HL-60 (cell line): ENCODE measurements at regions not wholly inside any gene's neighbourhood (a gene's known extent, or its start where the extent isn't known, plus 50 kb on each side); places are given as distances from the start of the nearest gene placed in this dataset.

ENCODE experiments used
- DNase-seq, 2 experiments: peaks; one replicate each; pipeline ENCODE4 v3.0.0-alpha.2; 2010 to 2020; ENCODE audit warnings: low read depth in 1 of 2, low spot score in 1 of 2
- H3K27ac ChIP-seq: fragments of 250-450 bp; sonication (Bioruptor Pico); replicated peaks from 2 replicates; pipeline ENCODE4 v1.5.1; 2020; ENCODE audit warnings: mild to moderate bottlenecking, moderate library complexity
- H3K27me3 ChIP-seq: fragments of 250-450 bp; sonication (Bioruptor Pico); 2 replicates; pipeline ENCODE4 v1.5.1; 2021; ENCODE audit warnings: mild to moderate bottlenecking, moderate library complexity; ENCODE audit not compliant: insufficient read depth, poor library complexity, severe bottlenecking
- H3K4me3 ChIP-seq: replicated peaks from 2 replicates; pipeline ENCODE4 v1.5.1; 2011; ENCODE audit warnings: mild to moderate bottlenecking, control low read depth, low read length; ENCODE audit not compliant: insufficient read depth
- GABPA ChIP-seq: IDR thresholded peaks from 2 replicates; pipeline ENCODE4 v1.6.1; 2012; ENCODE audit warnings: low read depth
- POLR2AphosphoS5 ChIP-seq: IDR thresholded peaks from 2 replicates; pipeline ENCODE4 v1.6.1; 2012; ENCODE audit warnings: low read depth
- SPI1 ChIP-seq: IDR thresholded peaks from 2 replicates; pipeline ENCODE4 v1.6.1; 2012; ENCODE audit warnings: low read depth, mild to moderate bottlenecking, borderline replicate concordance
- TF ChIP-seq, protein P1 (sequence below): IDR thresholded peaks from one replicate; pipeline ENCODE4 v1.5.1; 2011; ENCODE audit warnings: low read length, control low read depth, inconsistent platforms; ENCODE audit not compliant: insufficient read depth
- TF ChIP-seq, protein P2 (sequence below): IDR thresholded peaks from 2 replicates; pipeline ENCODE4 v1.6.1; 2012; ENCODE audit warnings: low read depth; ENCODE audit not compliant: insufficient replicate concordance

DNA sequence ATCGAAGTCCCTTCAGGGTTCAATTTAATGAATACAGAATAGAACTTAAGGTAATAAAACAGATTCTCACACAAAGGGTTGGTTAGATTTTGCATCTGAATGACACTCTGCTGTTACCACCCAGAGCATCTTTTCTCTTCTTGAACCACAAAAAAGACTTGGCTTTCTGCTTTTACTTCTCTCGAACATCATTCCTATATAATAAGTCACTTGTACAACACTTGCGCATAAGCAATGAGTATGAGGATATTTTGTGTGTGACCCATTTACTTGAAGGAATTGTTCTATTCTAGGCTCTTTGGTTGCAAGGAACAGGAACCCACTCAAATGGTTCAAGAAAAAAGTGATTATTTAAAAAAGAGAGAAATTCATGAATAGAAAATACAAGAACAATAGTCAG lies 126.2 kb downstream of the NUP35 start:
- no peak for DNase-seq
- H3K27me3 ChIP-seq, result no peaks in the 10 kb centered on the region
- H3K27ac ChIP-seq, result no peak overlapping the region
- H3K4me3 ChIP-seq, result no peak overlapping the region
- TF ChIP-seq SPI1 (no peak), GABPA (no peak), POLR2AphosphoS5 (no peak)
- TF ChIP-seq, protein P1, sequence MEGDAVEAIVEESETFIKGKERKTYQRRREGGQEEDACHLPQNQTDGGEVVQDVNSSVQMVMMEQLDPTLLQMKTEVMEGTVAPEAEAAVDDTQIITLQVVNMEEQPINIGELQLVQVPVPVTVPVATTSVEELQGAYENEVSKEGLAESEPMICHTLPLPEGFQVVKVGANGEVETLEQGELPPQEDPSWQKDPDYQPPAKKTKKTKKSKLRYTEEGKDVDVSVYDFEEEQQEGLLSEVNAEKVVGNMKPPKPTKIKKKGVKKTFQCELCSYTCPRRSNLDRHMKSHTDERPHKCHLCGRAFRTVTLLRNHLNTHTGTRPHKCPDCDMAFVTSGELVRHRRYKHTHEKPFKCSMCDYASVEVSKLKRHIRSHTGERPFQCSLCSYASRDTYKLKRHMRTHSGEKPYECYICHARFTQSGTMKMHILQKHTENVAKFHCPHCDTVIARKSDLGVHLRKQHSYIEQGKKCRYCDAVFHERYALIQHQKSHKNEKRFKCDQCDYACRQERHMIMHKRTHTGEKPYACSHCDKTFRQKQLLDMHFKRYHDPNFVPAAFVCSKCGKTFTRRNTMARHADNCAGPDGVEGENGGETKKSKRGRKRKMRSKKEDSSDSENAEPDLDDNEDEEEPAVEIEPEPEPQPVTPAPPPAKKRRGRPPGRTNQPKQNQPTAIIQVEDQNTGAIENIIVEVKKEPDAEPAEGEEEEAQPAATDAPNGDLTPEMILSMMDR, result no peak
- TF ChIP-seq, protein P2, sequence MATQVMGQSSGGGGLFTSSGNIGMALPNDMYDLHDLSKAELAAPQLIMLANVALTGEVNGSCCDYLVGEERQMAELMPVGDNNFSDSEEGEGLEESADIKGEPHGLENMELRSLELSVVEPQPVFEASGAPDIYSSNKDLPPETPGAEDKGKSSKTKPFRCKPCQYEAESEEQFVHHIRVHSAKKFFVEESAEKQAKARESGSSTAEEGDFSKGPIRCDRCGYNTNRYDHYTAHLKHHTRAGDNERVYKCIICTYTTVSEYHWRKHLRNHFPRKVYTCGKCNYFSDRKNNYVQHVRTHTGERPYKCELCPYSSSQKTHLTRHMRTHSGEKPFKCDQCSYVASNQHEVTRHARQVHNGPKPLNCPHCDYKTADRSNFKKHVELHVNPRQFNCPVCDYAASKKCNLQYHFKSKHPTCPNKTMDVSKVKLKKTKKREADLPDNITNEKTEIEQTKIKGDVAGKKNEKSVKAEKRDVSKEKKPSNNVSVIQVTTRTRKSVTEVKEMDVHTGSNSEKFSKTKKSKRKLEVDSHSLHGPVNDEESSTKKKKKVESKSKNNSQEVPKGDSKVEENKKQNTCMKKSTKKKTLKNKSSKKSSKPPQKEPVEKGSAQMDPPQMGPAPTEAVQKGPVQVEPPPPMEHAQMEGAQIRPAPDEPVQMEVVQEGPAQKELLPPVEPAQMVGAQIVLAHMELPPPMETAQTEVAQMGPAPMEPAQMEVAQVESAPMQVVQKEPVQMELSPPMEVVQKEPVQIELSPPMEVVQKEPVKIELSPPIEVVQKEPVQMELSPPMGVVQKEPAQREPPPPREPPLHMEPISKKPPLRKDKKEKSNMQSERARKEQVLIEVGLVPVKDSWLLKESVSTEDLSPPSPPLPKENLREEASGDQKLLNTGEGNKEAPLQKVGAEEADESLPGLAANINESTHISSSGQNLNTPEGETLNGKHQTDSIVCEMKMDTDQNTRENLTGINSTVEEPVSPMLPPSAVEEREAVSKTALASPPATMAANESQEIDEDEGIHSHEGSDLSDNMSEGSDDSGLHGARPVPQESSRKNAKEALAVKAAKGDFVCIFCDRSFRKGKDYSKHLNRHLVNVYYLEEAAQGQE, result no peak

DNA sequence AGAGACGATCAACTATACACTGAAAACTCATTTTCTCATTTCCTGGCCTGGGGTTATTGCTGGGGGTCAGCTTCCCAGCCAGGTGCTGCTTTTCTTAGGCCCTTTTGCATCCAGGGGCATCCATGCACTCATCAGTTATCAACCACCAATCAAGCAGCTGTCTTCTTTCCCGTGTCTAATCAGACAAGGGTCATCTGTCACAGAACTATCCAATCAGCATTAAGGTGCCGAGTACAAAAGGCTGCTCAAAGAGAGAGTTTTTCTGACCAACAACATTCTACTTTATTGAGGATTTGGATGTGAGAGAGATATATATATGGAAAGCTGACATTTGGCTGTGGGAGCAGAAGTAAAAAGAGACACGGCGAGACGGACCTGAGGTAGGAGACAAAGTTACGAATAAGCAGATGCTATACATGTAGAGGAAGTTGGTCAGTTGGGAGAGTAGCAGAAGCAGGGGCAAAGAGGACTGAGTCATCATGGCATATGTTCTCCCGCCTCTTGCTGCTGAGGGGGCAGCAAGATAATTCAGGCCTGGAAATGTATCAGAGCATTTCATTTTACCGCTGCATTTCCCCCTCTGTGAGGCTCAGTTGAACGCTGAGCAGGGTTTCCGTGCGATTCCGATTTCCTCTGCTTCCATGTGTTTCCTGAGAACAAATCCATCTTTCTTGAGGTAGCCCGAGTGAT lies 129.3 kb downstream of the NUP35 start:
- Histone ChIP-seq H3K27ac (no peak overlapping the region), H3K27me3 (no peaks in the 10 kb centered on the region), H3K4me3 (no peak overlapping the region)
- TF ChIP-seq, protein P2, result no peak
- TF ChIP-seq, protein P1, result no peak
- TF ChIP-seq SPI1 (no peak), POLR2AphosphoS5 (no peak), GABPA (no peak)
- no peak for DNase-seq

DNA sequence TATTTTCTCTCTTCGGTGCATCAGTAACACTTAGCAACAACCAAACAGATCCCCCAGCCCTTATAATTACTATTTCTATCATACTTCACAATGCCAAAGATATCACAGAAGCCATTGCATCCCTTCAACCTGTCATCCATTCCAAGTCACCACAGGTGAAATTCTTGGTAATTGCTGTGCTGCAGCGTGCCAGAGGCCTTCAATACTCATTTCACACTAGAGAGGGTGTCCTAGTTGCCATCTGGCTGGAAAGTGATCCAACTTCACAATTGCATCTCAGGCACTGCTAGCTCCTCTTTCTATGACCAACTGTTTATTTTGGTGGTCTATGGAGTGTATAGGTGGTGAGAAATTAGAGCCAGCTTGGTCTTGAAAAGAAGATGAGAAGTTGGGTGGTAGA lies 131.2 kb downstream of the NUP35 start:
- TF ChIP-seq, protein P2, result no peak
- TF ChIP-seq GABPA (no peak), POLR2AphosphoS5 (no peak), SPI1 (no peak)
- TF ChIP-seq, protein P1, result no peak
- no peaks in the 10 kb centered on the region for H3K27me3 ChIP-seq
- no peak for DNase-seq
- no peak overlapping the region for H3K27ac ChIP-seq
- H3K4me3 ChIP-seq, result no peak overlapping the region
